Myocyte (in vitro differentiated cells): ENCODE measurements at regions not wholly inside any gene's neighbourhood (a gene's known extent, or its start where the extent isn't known, plus 50 kb on each side); places are given as distances from the start of the nearest gene placed in this dataset.

Source experiments
- DNase-seq: peaks from one replicate; pipeline ENCODE4 v3.0.0-alpha.2; 2012; ENCODE audit warnings: low read depth

DNA sequence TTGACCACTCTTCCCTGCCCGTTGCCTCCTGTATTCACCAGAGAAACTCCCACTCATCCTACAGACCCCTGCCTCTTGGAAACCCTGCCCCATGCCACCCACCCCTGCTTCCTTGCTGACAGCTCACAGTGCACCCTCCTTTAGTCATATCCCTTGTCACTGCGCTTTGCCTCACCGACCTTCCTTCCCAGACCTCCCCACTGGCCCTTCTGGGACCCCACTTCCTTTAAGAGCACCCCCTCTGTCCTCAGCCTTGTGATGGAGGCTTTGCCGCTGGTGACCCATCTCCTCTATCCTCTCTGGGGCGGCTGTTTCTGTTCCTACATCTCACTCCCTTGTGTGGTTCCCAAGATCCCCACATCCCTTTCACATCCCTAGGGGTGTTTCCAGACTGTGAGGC is 92.8 kb upstream of the ZMIZ1 start:
- DNase-seq = no peak

DNA sequence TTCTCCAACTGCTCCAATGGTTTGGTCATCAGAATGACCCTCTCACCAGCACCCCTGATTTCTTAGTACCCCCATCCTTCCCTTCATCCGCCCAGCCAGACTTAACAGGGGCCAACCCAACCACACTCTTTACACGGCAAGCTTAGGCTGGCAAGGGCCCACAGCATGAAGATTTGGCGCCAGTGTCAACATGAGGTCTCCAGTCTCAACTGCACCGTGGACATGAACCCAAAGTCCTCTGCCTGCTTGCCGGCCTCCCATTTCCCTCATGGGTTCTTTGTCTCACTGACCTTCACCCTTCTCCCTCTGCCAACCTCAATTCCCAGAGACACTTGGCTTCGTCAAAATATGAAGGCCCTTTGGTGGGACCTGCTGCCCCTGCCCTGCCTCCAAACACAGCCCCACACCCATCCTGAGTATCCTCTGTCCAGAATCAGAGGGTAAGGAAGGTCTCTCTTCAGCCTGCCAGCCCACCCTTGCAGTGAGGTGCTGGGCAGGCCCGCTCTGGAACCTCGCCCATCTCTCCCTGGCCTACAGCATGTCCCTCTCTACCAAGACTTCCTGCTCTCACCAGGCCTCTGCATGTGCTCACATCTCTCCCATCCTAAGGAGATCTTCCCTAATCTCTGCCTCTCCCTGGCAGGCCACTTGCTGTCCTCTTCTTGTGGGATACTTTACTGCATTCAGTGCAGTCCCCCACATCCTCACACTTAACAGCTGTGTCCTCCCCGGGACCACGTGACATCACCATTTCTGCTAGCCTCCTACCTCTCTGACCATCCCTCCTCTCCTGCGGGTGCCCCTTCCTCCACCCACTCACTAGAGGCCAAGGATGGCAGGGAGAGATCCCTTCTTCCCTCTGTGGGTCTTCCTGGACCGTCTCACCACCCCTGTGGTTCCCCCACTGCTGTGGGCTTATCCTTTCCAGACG is 91.7 kb upstream of the ZMIZ1 start:
- DNase-seq = no peak

DNA sequence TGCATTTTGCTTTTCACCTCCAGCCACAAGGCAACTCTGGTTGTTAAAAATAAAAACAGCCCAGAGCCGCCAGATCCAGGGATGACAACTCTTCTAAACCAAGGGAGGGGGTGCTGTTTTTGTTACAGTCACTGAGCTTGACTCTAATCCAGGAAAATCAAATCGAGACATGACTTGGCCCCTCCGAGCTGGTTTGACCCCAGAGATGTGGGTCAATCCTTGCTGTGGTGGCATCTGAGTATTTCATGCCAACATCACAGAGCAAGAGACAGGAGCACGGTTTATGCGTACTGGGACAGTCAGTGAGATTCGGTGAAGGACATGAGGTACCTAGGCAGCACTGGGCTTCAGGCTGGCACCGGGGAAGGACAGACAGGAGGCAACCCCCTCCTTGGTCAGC is 88.8 kb upstream of the ZMIZ1 start:
- DNase-seq = no peak

- no peak for DNase-seq
These were observed 88.4 kb upstream of the ZMIZ1 start for GRCh38 chr10:78980354-78980753.

DNA sequence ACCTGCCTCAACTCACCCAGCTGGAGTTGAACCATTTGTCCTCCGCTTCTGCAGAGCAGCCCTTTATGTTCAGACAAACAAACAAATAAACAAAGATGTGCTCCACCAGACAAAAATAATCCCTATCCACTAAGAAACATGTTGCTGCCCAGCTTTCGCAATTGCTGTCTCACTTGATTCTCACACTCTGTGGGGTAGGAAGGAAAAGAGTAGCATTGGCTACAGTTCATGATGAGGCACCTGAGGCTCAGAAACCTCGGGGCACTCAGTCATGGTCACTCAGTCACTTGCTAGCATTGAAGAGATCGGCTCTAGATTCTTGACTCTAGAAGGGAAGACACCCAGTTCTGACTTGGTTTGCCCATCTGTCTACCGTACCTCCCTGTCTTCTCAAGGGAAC is 88.0 kb upstream of the ZMIZ1 start:
- no peak for DNase-seq

DNA sequence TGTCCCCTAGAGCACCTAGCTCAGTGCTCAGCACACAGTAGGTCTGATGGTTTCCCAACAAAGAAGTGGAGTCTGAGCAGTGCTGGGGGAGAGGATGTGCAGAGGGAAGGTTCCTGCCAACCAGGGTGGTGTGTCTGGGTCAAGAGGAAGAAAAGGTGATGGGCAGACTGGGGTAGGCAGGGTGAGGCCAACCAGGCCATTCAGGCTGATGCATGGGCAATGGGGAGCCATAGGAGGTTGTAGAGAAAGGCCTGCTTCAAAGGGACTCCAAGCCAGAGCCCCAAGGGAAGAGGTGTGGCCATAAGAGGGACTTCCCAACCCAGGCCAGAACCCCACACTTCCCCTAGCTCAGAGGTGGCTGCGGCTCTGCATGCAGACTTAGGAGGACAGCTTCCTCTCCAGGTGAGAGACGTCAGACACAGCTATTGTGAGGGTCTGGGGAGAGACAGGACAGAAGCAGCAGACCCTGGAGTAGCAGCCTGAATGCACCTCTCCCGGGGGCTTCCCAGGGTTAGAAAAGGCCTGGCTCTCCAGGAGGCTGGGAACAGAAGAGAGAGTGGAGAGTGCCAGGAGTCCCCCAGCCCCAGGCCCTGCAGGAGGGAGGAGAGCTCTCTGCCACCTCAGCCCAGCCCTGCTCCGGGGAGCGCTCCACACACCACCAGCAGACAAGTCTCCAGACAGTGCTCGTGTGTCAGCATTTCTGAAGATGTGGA is 87.4 kb upstream of the ZMIZ1 start:
- DNase-seq = no peak

- peak; percentile 62 for DNase-seq
These were observed 86.8 kb upstream of the ZMIZ1 start for GRCh38 chr10:78981970-78982281.

DNA sequence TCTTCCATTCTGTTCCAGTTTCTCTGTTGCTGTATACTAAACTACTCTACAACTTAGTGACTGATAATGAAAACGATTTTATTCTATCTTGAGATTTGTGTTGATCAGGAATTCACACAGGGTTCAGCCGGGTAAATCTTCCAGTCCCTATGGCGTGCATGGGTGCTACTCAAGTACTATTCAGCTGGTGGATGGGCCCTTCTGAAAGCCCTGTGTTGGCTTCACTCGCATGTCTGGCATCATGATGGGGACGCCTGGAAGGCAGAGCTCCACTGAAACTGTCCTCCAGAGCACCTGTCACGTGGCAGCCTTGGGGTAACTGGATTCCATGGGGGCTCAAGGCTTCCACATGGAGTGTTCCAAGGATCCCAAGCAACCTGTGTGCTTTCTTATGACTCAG is 86.0 kb upstream of the ZMIZ1 start:
- DNase-seq = no peak

GRCh38 chr10:78983608-78984007 is 85.2 kb upstream of the ZMIZ1 start:
- no peak for DNase-seq

DNA sequence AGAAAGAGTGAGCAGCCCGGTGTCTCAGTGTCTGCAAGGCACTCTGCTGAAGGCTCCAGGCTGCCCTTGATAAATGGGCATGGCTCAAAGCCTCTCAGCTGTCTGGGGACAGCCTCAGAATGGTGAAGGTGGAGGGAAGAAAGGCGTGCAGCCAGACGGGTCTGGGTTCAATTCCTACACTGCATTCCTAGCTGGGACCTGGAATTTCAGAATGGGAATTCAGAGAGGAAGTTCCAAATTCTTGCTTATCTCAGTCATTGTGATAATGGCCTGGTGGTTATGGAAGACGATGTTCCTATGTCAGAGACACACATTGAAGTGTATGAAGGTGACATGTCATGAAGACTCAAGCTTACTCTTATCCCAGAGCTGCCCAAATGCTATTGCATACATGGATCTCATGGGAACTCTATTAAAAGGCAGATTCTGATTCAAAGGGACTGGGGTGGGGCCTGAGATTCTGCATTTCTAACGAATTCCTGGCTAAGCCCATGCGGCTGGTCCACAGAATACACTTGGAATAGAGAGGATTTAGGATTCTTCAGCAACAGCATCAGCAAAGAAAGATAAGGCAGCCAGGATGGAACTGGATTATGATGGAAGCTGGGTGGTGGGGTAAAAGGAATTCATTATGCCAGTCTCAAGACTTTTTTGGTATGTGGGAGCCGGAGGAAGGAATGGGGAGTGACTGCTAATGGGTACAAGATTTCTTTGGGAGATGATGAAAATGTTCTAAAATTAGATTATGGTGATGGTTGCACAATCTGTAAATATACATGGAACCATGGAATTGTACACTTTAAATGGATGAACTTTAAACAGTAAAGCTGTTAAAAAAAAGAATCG is 82.6 kb upstream of the ZMIZ1 start:
- DNase-seq = peak; percentile 54

- DNase-seq = no peak
These were observed 77.6 kb upstream of the ZMIZ1 start for GRCh38 chr10:78991187-78991586.

- no peak for DNase-seq
These were observed 76.4 kb upstream of the ZMIZ1 start for GRCh38 chr10:78992333-78992732.

DNA sequence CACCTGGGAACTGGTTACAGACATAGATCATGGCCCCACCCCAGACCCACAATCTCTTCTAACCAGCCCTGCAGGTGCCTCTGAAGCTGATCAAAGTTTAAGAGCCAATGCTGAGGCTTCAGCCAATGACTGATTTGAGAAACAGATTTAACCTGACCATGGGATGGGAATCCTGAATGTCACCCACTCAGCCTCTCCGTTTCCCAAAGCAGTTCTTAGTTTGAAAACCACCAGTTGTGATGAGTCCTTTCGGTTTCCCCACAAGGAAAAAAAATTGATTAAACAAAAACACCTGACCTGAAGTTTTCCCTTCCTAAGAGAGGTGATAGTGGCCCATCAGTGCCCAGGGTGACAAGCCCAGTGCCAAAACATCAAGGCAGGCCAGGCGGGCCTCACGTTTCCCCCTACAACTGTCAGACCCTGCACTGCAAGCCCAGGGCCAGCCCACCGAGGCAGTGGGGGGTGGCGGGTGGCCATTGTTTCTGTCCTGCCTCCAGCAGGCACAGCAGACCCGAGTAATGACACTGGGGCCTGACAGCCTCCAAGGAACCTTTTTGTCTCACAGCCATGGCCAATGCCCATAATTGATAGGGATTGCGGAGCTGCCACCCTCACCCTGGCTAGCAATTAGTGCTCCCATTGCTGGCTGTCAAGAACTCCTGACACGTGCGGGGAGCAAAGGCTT is 75.4 kb upstream of the ZMIZ1 start:
- DNase-seq = no peak

DNA sequence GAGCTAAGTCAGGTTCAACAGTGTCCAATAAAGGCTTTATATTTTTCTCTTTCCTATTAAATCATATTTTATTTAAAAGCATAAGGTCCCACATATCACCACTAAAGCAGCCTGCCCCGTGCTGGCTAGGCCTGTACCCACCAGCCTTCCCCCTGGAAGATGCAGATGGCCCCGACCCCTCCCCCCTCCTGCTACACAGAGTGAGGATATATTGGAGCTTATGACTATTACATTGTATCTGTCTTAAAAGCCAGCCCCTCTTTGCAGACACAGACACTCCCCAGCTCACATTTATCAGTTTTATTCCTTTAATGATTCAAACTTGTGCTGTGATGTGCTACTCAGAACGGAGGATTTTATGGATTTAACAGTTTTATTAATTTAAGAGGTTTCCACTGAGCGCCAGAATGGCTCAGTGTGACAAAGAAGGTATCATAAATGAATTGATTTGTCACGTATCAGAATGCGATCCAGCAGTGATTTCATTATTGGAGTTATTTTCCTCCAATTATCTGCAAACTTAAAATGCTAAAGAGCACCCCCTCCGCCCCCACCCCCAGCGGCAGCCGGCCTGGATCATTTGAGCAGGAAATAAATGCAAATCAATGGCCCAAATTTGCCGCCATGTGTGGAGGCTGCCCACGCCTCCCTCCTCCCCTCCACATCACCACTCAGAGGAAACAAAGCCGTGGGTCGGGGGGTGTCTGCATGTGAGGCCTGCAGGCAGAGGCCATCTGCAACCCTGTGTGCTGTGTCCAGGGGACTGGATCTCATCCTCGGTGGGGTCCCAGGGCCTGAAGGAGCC is 72.6 kb upstream of the ZMIZ1 start:
- no peak for DNase-seq

GRCh38 chr10:78996792-78997129 is 72.0 kb upstream of the ZMIZ1 start:
- DNase-seq = no peak

DNA sequence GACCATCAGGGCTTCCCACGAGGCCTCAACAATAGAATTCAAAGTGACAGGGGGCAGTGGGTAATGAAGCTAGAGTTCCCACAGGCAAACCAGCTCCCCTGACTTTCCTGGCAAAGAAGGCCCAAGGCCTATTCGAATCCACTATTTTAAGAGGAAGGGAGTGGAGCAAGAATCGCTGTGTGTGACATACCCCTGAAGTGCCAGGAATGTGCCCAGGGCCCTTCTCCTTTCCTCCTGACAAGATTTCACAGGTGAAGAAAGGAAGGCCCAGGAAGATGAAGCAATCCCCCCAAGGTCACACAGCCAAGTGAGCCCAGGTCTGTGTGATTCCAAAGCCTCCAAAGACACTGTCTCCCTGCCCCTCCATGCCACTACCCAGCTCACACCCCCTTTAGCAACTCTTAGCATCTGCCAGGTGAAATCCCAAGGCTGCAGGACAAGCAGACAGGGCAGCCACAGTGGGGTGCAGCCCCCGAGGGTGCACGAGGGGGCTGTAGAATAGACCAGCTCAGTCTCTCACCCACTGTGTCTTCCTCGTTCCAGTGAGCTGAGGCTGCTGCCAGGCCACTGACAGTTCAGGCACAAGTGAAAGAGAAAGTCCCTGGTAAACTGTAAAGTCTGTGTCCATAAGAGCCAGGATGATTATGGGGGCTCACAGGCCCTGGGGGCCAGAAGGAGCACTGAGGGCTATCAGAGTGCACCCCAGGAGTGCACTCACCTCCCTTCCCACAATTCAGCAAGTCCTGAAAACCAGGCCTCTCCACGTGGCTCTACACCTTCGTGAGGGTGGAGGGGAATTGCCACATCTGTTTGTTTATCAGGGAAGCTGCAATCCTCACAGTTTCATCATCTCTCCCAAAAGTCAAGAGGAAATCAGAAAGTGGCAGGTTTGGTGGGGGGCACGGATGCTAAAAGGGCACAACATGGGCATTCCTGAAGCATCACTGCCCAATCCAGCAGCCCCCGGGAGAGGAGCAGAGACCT is 70.8 kb upstream of the ZMIZ1 start:
- no peak for DNase-seq

- DNase-seq = peak; percentile 65
These were observed 67.5 kb upstream of the ZMIZ1 start for GRCh38 chr10:79001082-79001885.

- DNase-seq = peak; percentile 30
These were observed 66.4 kb upstream of the ZMIZ1 start for GRCh38 chr10:79002336-79002735.
